Liver (tissue), 8 donors: ENCODE measurements at regions not wholly inside any gene's neighbourhood (a gene's known extent, or its start where the extent isn't known, plus 50 kb on each side); places are given as distances from the start of the nearest gene placed in this dataset.

ENCODE experiments used
- DNase-seq: peaks from one replicate; pipeline ENCODE4 v3.0.0-alpha.2; 2017; ENCODE audit warnings: low spot score
- H3K27ac ChIP-seq, 2 donors: one replicate each; pipeline ENCODE4 v1.7.0; 2013; ENCODE audit warnings: inconsistent platforms in 2 of 2, low read length in 2 of 2, control low read depth in 1 of 2, low read depth in 1 of 2, mild to moderate bottlenecking in 1 of 2
- H3K27me3 ChIP-seq, 4 donors: one replicate each; pipeline versions ENCODE4 v1.6.1 to v1.7.0; 2013; ENCODE audit warnings: low read length in 3 of 4, inconsistent platforms in 1 of 4, mild to moderate bottlenecking in 1 of 4, moderate library complexity in 1 of 4; ENCODE audit not compliant: control insufficient read depth in 4 of 4, insufficient read depth in 4 of 4
- H3K36me3 ChIP-seq, 4 donors: one replicate each; pipeline versions ENCODE4 v1.6.1 to v1.7.0; 2013; ENCODE audit warnings: low read length in 3 of 4, mild to moderate bottlenecking in 3 of 4, low read depth in 1 of 4, moderate library complexity in 1 of 4; ENCODE audit not compliant: control insufficient read depth in 4 of 4, insufficient read depth in 3 of 4
- H3K4me1 ChIP-seq, 4 donors: one replicate each; pipeline versions ENCODE4 v1.6.1 to v1.7.0; 2013; ENCODE audit warnings: low read length in 3 of 4, mild to moderate bottlenecking in 3 of 4, moderate library complexity in 1 of 4; ENCODE audit not compliant: control insufficient read depth in 4 of 4, insufficient read depth in 4 of 4
- H3K4me3 ChIP-seq, 3 donors: one replicate each; pipeline versions ENCODE4 v1.6.1 to v1.7.0; 2013; ENCODE audit warnings: low read length in 3 of 3, control low read depth in 1 of 3, low read depth in 1 of 3, mild to moderate bottlenecking in 1 of 3
- H3K9ac ChIP-seq, 2 donors: one replicate each; pipeline ENCODE4 v1.7.0; 2013; ENCODE audit warnings: low read length in 2 of 2, mild to moderate bottlenecking in 2 of 2, moderate library complexity in 2 of 2, control low read depth in 1 of 2, low read depth in 1 of 2
- H3K9me3 ChIP-seq, 4 donors: one replicate each; pipeline versions ENCODE4 v1.6.1 to v1.7.0; 2013; ENCODE audit warnings: low read length in 3 of 4; ENCODE audit not compliant: control insufficient read depth in 4 of 4
- CTCF ChIP-seq: fragments of 150-350 bp; IDR thresholded peaks from 2 replicates; pipeline ENCODE4 v1.5.1; 2017; ENCODE audit warnings: improper control_type of control experiment, low read depth, low read length; ENCODE audit not compliant: missing input control
- EGR1 ChIP-seq, 2 donors: IDR thresholded peaks; 2 replicates each; pipeline ENCODE4 v1.6.1; 2016 to 2018; ENCODE audit warnings: antibody characterized with exemption in 2 of 2, low read depth in 2 of 2
- FOXA1 ChIP-seq: IDR thresholded peaks from 2 replicates; pipeline ENCODE4 v1.6.1; 2016; ENCODE audit warnings: antibody characterized with exemption
- FOXA2 ChIP-seq: IDR thresholded peaks from 2 replicates; pipeline ENCODE4 v1.6.1; 2016; ENCODE audit warnings: antibody characterized with exemption
- GABPA ChIP-seq, 2 donors: IDR thresholded peaks in 1 of 2; conservative IDR thresholded peaks in 1 of 2; 2 replicates each; pipeline ENCODE4 v1.6.1; 2016; ENCODE audit warnings: antibody characterized with exemption in 2 of 2, mild to moderate bottlenecking in 1 of 2, moderate library complexity in 1 of 2
- HNF4A ChIP-seq, 2 donors: conservative IDR thresholded peaks; 2 replicates each; pipeline ENCODE4 v1.6.1; 2016; ENCODE audit warnings: antibody characterized with exemption in 2 of 2, mild to moderate bottlenecking in 2 of 2
- HNF4G ChIP-seq: IDR thresholded peaks from 2 replicates; pipeline ENCODE4 v1.6.1; 2016; ENCODE audit warnings: antibody characterized with exemption
- JUND ChIP-seq, 2 donors: IDR thresholded peaks; 2 replicates each; pipeline ENCODE4 v1.6.1; 2016; ENCODE audit warnings: antibody characterized with exemption in 2 of 2
- RAD21 ChIP-seq, 2 donors: IDR thresholded peaks; 2 replicates each; pipeline ENCODE4 v1.6.1; 2016; ENCODE audit warnings: antibody characterized with exemption in 2 of 2, mild to moderate bottlenecking in 2 of 2
- RXRA ChIP-seq, 2 donors: IDR thresholded peaks; 2 replicates each; pipeline ENCODE4 v1.6.1; 2017 to 2018; ENCODE audit warnings: antibody characterized with exemption in 2 of 2, mild to moderate bottlenecking in 1 of 2
- SP1 ChIP-seq: IDR thresholded peaks from 2 replicates; pipeline ENCODE4 v1.6.1; 2018; ENCODE audit warnings: antibody characterized with exemption, mild to moderate bottlenecking
- TAF1 ChIP-seq: conservative IDR thresholded peaks from 2 replicates; pipeline ENCODE4 v1.6.1; 2016; ENCODE audit warnings: antibody characterized with exemption, mild to moderate bottlenecking
- YY1 ChIP-seq: IDR thresholded peaks from 2 replicates; pipeline ENCODE4 v1.6.1; 2016; ENCODE audit warnings: antibody characterized with exemption, mild to moderate bottlenecking
- ZBTB33 ChIP-seq: IDR thresholded peaks from 2 replicates; pipeline ENCODE4 v1.6.1; 2016; ENCODE audit warnings: antibody characterized with exemption
- WGBS: extraction: QIAGEN DNeasy Blood & Tissue Kit; methylation state at CpG from one replicate; pipeline ENCODE4 v1.1.7; 2013; 5-methylcytosine and 5-hydroxymethylcytosine counted together
- TF ChIP-seq, protein P1 (sequence below): IDR thresholded peaks from 2 replicates; pipeline ENCODE4 v1.6.1; 2016; ENCODE audit warnings: antibody characterized with exemption, mild to moderate bottlenecking
- TF ChIP-seq, protein P2 (sequence below): IDR thresholded peaks from 2 replicates; pipeline ENCODE4 v1.6.1; 2016; ENCODE audit warnings: antibody characterized with exemption
- TF ChIP-seq, protein P3 (sequence below): IDR thresholded peaks from 2 replicates; pipeline ENCODE4 v1.6.1; 2016; ENCODE audit warnings: antibody characterized with exemption
- donor health status: healthy.
- donor health status: healthy.
- donor health status: healthy.
- donor health status: healthy.
- donor health status: healthy.

DNA sequence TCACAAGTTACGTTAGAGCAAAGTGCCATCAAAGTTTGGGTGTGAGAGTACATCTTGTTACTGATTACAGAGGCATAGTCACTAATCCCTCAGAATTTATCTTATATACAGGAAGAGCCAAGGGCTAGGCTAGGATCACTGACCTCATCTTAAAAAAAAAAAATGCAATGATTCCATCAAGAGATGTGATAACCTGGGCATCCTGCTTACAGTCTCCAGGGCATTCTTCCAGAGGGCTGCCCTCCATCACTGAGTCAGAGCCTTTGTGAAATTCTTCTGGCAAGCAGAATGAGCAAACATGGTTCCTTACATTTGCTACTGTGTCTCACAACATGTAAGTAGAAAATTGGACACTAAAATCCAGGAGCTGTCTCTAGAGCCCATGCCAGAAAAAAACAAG is 410.6 kb downstream of the ZFHX3 start:
- H3K9ac ChIP-seq = no peak overlapping the region
- no peaks in the 10 kb centered on the region for H3K36me3 ChIP-seq
- DNase-seq = no peak
- no peak overlapping the region for H3K4me3 ChIP-seq
- no peak overlapping the region for H3K27ac ChIP-seq
- no peak for TF ChIP-seq RAD21 (IDR thresholded peaks at IDR 0.05)
- TF ChIP-seq RXRA (IDR thresholded peaks at IDR 0.05) = no peak
- no peak for TF ChIP-seq YY1
- no peak for TF ChIP-seq GABPA (IDR thresholded peaks at IDR 0.05 in 1 of 2, conservative IDR thresholded peaks at IDR 0.05 in 1 of 2)
- no peak for TF ChIP-seq FOXA1
- TF ChIP-seq FOXA2 = no peak
- TF ChIP-seq EGR1 (IDR thresholded peaks at IDR 0.05; ENCODE audit: low read depth in 2 of 2) = no peak
- TF ChIP-seq, protein P1, sequence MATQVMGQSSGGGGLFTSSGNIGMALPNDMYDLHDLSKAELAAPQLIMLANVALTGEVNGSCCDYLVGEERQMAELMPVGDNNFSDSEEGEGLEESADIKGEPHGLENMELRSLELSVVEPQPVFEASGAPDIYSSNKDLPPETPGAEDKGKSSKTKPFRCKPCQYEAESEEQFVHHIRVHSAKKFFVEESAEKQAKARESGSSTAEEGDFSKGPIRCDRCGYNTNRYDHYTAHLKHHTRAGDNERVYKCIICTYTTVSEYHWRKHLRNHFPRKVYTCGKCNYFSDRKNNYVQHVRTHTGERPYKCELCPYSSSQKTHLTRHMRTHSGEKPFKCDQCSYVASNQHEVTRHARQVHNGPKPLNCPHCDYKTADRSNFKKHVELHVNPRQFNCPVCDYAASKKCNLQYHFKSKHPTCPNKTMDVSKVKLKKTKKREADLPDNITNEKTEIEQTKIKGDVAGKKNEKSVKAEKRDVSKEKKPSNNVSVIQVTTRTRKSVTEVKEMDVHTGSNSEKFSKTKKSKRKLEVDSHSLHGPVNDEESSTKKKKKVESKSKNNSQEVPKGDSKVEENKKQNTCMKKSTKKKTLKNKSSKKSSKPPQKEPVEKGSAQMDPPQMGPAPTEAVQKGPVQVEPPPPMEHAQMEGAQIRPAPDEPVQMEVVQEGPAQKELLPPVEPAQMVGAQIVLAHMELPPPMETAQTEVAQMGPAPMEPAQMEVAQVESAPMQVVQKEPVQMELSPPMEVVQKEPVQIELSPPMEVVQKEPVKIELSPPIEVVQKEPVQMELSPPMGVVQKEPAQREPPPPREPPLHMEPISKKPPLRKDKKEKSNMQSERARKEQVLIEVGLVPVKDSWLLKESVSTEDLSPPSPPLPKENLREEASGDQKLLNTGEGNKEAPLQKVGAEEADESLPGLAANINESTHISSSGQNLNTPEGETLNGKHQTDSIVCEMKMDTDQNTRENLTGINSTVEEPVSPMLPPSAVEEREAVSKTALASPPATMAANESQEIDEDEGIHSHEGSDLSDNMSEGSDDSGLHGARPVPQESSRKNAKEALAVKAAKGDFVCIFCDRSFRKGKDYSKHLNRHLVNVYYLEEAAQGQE = no peak
- TF ChIP-seq JUND (IDR thresholded peaks at IDR 0.05) = no peak
- no peak for TF ChIP-seq HNF4G
- TF ChIP-seq CTCF = no peak
- TF ChIP-seq, protein P2, sequence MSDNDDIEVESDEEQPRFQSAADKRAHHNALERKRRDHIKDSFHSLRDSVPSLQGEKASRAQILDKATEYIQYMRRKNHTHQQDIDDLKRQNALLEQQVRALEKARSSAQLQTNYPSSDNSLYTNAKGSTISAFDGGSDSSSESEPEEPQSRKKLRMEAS = no peak
- H3K4me1 ChIP-seq = no peaks in the 10 kb centered on the region
- 78% methylated on average over 1 of the region's 1 CpG for WGBS
- no peaks in the 10 kb centered on the region for H3K27me3 ChIP-seq
- peaks cover 3 to 14% (median 6%) of the 10 kb centered on the region in 4 donors for H3K9me3 ChIP-seq

DNA sequence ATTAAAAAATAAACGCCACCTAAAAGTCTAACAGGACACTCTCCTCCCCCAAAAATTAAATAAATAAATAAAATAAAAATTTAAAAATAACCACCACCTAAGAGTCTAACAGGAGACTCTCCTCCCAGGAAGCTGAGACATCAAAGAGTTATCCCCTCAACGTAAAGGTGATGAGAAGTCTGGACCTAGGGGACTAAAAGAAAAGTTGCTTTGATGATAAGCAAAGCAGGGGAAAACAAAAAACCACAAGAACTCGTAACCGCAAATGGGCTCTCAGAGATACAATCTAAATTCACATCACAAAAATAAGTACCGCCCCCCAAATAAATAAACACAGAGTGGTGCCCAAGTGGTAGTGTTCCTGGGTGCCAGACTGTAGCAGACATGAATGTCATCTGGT is 412.2 kb downstream of the ZFHX3 start:
- no peaks in the 10 kb centered on the region for H3K4me1 ChIP-seq
- H3K9me3 ChIP-seq = peaks cover 0 to 14% (median 5%) of the 10 kb centered on the region in 4 donors
- no peak overlapping the region for H3K27ac ChIP-seq
- 93% methylated on average over 5 of the region's 5 CpGs for WGBS
- DNase-seq = no peak
- TF ChIP-seq HNF4A (conservative IDR thresholded peaks at IDR 0.05) (no peak), JUND (IDR thresholded peaks at IDR 0.05) (no peak), FOXA1 (no peak), ZBTB33 (no peak), FOXA2 (no peak), TAF1 (no peak), CTCF (no peak), SP1 (no peak), YY1 (no peak), HNF4G (no peak), RXRA (IDR thresholded peaks at IDR 0.05) (no peak), RAD21 (IDR thresholded peaks at IDR 0.05) (no peak), EGR1 (IDR thresholded peaks at IDR 0.05; ENCODE audit: low read depth in 2 of 2) (no peak), GABPA (IDR thresholded peaks at IDR 0.05 in 1 of 2, conservative IDR thresholded peaks at IDR 0.05 in 1 of 2) (no peak)
- TF ChIP-seq, protein P2 = no peak
- TF ChIP-seq, protein P3, sequence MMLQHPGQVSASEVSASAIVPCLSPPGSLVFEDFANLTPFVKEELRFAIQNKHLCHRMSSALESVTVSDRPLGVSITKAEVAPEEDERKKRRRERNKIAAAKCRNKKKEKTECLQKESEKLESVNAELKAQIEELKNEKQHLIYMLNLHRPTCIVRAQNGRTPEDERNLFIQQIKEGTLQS = no peak
- TF ChIP-seq, protein P1 = no peak
- H3K36me3 ChIP-seq = no peaks in the 10 kb centered on the region
- no peaks in the 10 kb centered on the region for H3K27me3 ChIP-seq
- H3K9ac ChIP-seq = no peak overlapping the region
- H3K4me3 ChIP-seq = no peak overlapping the region
